GM21526 (cell line): ENCODE measurements at regions not wholly inside any gene's neighbourhood (a gene's known extent, or its start where the extent isn't known, plus 50 kb on each side); places are given as distances from the start of the nearest gene placed in this dataset.
A peak's percentile ranks its signal among the peaks of the same experiment; 100 is the strongest.

Experiments
- ATAC-seq: cut with Tn5 transposase; IDR thresholded peaks from one replicate; pipeline ENCODE4 v1.9.1; 2021; ENCODE audit warnings: moderate library complexity; ENCODE audit not compliant: unreplicated experiment, low FRiP score

GRCh38 chr11:31959716-31960115 is 131.2 kb upstream of the RCN1 start:
- ATAC-seq = no peak

- peak; percentile 85 for ATAC-seq
These were observed 132.7 kb upstream of the RCN1 start for GRCh38 chr11:31958076-31958735.

DNA sequence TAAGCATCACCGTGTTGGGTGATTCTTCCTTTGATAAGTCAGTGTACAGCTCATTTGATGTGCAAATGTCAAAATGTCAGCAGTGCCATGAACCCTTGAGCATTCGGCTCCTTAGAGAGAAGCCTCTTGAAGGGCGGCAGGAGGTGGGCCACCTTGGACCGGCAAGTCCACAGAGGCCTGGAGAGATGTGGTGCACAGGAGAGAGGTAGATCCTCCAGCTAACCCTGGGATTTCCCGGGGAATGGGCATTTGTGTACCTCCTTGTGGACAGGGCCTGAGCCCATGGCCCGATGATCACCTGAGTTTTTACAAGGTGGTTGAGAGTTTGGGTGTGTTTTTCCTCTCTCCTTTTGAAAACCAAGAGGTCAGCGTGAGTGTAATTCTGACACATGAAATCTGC is 133.2 kb upstream of the RCN1 start:
- no peak for ATAC-seq

DNA sequence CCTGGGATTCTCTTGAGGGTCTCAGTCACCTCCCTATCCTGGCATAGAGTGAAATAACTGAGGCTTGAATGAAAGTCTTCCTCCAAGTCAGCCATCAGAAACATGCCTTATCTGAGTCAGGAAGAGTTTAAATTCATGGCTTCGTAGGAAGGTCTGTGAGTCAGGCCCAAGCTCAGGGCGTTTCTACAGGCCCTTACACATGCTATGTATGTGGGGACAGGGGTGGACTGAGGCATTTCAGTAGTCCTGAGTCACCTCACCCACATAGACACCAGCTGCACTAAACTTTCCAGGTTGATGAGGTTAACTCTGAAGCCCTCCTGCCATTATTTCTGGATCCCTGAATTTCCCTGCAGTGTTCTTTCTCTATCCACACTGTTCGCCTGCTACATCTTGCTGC is 134.6 kb upstream of the RCN1 start:
- ATAC-seq = no peak

GRCh38 chr11:31955838-31956237 is 135.0 kb upstream of the RCN1 start:
- no peak for ATAC-seq

DNA sequence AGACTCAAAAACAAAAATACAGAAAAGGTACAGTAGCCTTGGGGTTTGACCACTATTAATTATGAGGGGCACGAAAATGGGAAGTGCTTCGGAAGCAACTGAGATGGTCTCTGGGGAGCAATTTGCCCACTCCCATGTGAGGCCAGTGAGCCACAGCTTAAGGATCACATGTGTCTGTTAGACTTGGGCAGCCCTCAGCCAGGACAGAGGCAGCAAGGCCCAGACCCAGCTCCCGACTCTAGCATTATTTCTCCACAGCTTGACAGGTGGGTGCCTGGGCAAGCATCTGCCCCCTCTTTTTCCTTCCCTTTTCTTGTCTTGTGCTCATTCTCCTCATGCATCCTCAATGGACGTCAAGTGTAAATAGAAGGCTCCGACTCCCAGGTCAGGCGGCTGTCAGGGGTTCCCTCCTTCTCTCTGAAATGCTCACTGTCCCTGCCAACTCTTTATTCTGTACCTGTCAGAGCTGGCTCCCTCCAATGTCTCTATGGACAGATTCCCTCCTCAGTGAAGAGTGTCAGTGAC is 137.0 kb upstream of the RCN1 start:
- no peak for ATAC-seq

GRCh38 chr11:31949733-31950200 is 138.6 kb upstream of the PAX6 start:
- ATAC-seq = peak; percentile 69

GRCh38 chr11:31947051-31947450 is 135.9 kb upstream of the PAX6 start:
- ATAC-seq = no peak

- peak; percentile 88 for ATAC-seq
These were observed 132.1 kb upstream of the PAX6 start for GRCh38 chr11:31943056-31943780.

GRCh38 chr11:31940371-31941037 is 129.4 kb upstream of the PAX6 start:
- ATAC-seq = no peak

GRCh38 chr11:31939004-31939403 is 127.9 kb upstream of the PAX6 start:
- ATAC-seq = no peak

DNA sequence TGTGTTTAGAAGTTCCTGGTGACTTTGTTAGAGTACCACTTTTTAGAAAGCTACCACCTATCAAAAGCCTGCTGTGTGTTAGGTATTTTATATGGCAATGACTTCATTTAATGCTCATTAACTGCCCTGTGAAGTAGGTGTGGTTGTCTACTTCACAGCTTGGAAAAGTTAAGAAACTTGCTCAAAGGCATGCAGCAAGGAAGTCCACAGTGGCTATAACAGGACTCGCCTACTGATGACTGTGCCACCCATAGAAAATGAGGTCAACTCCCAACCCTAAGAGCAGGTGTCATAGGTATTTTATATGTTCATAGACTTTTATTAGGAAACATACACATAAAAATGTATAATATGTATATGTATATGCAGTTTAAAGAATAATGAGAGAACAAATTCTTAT is 125.2 kb upstream of the PAX6 start:
- no peak for ATAC-seq

- no peak for ATAC-seq
These were observed 121.8 kb upstream of the PAX6 start for GRCh38 chr11:31932879-31933278.

GRCh38 chr11:31927982-31928381 is 116.9 kb upstream of the PAX6 start:
- no peak for ATAC-seq

GRCh38 chr11:31926816-31927528 is 115.8 kb upstream of the PAX6 start:
- no peak for ATAC-seq

GRCh38 chr11:31926106-31926505 is 115.0 kb upstream of the PAX6 start:
- no peak for ATAC-seq

GRCh38 chr11:31922450-31922849 is 111.3 kb upstream of the PAX6 start:
- no peak for ATAC-seq

DNA sequence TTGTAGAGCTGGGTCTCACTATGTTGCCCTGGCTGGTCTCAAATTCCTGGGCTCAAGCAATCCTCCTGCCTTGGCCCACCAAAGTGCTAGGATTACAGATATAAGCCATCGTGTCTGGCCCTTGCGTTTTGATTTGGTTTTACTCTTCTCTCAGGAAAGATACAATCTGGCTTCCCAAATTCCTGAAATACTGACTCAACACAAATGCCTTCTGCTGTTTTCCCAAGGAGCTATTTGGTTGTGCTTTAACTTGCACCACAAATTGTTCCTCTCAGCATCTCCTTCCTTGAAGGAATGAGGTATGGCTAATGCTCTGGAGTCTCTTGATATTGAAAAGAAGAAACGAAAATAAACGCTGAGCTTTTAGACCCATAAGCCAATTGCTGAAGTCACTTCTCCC is 110.0 kb upstream of the PAX6 start:
- ATAC-seq = no peak

DNA sequence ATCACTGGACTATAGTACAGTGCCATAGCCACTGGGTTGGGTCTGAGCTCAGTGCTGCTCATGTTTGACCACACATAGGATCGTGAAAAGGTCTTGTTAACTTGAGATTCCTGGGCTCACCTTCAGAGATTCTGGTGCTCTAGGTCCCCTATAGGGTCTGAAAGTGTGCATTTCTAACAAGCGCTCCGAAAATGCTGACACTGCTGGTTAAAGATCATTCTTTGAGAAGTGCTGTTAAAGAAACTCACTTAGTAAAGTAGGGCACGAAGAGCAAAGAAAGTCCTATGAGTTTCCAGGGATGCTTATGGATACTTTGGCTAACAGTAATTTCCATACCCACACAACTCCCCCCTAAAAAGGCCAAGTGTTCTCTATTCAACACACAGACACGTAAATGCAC is 108.1 kb upstream of the PAX6 start:
- ATAC-seq = no peak

DNA sequence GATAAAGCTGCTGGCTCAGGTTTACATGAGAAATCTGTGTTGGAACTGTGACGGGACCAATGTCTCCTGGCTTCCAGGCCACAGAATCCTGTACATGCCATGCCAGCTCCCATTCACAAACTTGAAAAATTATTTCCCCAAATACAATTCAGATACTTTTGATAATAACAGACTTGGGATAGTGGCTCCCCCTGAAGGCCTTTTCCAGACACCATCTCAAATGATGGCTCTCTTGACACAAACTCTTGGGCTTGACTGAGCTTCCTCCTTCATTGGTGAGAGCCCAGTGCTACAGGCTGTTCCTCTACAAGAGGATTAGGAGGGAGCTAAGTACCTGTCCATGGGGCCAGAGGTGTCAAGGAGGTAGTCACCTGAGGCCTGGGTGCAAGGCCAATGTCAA is 104.7 kb upstream of the PAX6 start:
- ATAC-seq = no peak

DNA sequence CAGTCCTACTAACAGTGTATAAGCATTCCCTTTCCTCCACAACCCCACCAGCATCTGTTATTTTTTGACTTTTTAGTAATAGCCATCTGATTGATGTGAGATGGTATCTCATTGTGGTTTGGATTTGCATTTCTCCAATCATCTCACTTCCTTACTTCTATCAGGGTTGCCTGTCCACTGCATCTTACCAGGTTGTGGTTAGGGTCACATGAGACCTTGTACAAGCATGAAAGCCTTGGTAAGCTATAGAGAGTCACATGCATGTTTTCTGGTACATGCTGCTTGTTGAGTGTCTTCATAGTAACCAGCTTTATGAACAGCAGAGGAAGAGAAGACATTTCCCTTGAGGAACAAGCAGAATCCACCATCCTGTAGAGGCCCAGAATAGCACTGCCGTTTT is 102.9 kb upstream of the PAX6 start:
- ATAC-seq = no peak
